ENCODE measurements at regions not wholly inside any gene's neighbourhood (a gene's known extent, or its start where the extent isn't known, plus 50 kb on each side); places are given as distances from the start of the nearest gene placed in this dataset.

DNA sequence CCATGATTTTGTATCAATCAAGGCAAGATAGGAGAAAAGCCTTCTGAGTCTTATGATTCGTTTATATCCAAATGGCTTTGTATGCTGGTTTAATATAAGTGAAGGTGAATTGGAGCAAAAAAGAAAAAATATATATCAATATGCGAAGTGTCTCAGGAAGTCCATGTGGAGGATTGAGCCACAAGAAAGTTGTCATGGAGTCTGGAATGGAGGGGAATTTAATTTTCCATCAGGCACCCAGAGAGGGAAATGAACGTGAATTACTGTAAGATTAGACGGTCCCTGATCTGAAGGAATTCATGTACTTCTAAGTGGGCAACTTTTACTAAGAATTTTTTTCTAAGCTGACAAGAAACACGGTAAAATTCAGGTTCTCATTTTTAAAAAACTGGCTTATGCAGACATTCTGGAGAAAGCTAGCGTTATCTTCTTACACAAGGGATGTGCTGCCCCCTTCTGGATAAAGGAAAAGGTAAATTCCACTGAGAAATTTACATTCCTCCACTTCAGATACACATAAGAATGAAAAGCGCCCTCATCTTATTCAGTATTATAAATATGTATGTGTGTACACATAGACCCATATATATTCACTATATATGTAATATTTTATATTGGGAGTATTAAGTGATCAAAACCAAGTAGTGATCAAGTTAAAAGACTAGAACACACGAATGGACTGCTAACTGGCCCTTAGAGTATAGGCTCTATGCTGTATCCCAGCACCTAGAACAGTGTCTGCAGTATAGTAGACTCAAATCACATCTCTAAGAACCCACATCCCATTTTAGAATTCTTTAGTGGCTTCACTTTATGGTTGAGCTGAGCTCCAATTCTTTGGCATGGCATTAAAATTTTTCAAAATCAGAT lies 289.0 kb upstream of the TFPI start:
- DNase-seq (ENCODE audit: low spot score in 2 of 2), result peak; percentile 31 to 76
- Histone ChIP-seq H3K9me3 (no peaks in the 10 kb centered on the region), H3K36me3 (replicated peaks) (no peaks in the 10 kb centered on the region), H3K4me3 (no peak overlapping the region), H3K4me1 (no peaks in the 10 kb centered on the region; the same call in 1 of the 2 replicates), H3K27me3 (ENCODE audit: low read depth) (no peaks in the 10 kb centered on the region)
- in situ Hi-C loops (cut with MboI; ENCODE audit: low sequenced_read_pairs), result loop anchor here (25.0 kb wide), 2 partner anchors 256 to 331 kb away; no protein-coding TSS in a partner anchor

DNA sequence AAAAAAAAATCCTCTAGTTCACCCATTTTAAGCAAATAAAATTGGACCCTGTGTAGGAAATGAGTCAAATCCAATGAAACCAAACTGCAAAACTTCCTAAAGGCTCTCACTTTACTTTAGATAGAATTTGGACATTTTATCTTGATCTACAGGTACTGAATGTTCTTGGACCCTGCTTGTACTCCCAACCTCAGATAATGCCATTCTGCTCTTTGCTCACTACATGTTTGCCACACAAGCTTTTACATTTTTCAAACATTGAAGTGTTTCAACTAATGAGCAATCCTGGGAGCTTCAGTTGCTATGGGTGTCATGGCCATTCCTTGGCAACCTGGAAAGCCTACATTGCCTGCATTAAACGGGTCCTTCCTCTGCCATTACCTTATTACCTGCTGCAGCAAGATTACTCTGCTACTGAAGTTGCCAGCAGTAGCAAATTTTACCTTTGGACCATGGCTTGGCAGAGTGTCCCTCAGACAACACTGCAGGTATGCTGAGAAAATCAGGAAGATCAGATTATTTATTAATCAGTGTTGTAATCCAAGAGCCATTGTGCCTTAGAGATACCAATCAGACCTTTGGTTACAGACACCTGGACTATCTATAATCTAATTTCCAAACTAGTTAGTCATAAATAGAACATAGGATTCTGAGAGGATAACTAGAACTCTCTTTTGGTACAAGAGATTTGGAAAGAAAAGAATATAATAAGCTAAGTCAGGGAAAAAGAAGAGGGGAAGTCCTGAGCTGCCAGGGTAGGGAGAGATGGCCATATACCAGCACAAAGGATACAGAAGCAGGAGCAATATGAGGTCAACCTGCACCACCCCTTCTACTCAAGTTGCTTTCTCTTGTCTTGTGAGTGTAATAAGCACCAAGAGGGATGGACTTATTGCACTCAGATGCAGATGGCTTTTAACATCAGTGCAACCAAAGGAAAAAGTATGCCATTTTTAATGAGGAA lies 293.3 kb upstream of the TFPI start:
- H3K9me3 ChIP-seq, result no peaks in the 10 kb centered on the region
- no peak overlapping the region for H3K4me3 ChIP-seq
- no peak for DNase-seq (ENCODE audit: low spot score in 2 of 2)
- H3K4me1 ChIP-seq, result no peaks in the 10 kb centered on the region
- H3K27me3 ChIP-seq (ENCODE audit: low read depth), result no peaks in the 10 kb centered on the region
- no peaks in the 10 kb centered on the region for H3K36me3 ChIP-seq (replicated peaks)
- in situ Hi-C loops (cut with MboI; ENCODE audit: low sequenced_read_pairs), result loop anchor here (25.0 kb wide), 2 partner anchors 260 to 335 kb away; no protein-coding TSS in a partner anchor

DNA sequence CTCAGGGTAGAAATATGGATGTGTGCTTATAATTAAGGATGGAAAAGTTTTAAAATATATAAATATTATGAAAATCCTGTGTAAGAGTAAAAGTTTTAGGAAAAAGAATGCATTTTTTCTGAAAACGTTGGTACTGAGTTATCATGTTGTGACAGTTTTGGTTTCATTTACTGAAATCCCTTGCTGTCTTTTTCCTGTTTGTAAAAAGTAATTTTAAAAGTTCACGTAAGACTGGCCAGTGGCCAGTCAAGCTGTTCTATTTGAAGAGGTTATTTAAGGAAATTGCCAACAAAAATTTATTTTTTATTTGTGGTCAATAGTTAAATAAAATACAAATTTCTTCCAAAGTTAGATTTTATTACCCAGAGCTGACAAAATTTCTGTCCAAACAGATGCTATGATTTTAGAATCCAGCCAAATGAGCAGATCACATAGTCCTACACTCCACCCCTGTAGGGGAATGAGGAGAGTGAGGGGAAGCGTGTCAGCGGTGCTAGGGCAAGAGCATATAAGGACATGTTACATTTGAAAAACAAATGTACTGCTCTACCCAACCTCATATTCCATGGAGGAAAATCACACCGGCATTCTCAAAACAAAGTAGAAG lies 297.8 kb upstream of the TFPI start:
- in situ Hi-C loops (cut with MboI; ENCODE audit: low sequenced_read_pairs), result no loop called here
- H3K4me3 ChIP-seq, result no peak overlapping the region
- DNase-seq (ENCODE audit: low spot score in 2 of 2), result no peak
- H3K27me3 ChIP-seq (ENCODE audit: low read depth), result no peaks in the 10 kb centered on the region
- H3K9me3 ChIP-seq, result no peaks in the 10 kb centered on the region
- H3K36me3 ChIP-seq (replicated peaks), result no peaks in the 10 kb centered on the region
- no peaks in the 10 kb centered on the region for H3K4me1 ChIP-seq

DNA sequence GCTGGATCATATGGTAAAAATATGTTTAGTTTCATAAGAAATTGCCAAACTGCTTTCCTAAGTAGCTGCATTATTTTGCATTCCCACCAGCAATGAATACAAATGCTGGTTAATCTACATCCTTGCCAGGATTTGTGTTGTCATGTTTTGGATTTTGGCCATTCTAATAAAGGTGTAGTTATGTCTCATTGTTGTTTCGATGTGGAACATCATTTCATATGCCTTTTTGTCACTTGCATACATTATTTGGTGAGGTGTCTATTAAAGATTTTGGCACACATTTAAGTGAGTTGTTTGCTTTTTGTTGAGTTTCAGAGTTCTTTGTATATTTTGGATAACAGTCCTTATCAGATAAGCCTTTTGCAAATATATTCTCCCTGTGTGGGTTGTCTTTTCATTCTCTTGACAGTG lies 299.2 kb upstream of the TFPI start:
- no peaks in the 10 kb centered on the region for H3K36me3 ChIP-seq (replicated peaks)
- no peaks in the 10 kb centered on the region for H3K4me1 ChIP-seq
- H3K9me3 ChIP-seq, result no peaks in the 10 kb centered on the region
- H3K27me3 ChIP-seq (ENCODE audit: low read depth), result no peaks in the 10 kb centered on the region
- in situ Hi-C loops (cut with MboI; ENCODE audit: low sequenced_read_pairs), result no loop called here
- H3K4me3 ChIP-seq, result no peak overlapping the region
- no peak for DNase-seq (ENCODE audit: low spot score in 2 of 2)

DNA sequence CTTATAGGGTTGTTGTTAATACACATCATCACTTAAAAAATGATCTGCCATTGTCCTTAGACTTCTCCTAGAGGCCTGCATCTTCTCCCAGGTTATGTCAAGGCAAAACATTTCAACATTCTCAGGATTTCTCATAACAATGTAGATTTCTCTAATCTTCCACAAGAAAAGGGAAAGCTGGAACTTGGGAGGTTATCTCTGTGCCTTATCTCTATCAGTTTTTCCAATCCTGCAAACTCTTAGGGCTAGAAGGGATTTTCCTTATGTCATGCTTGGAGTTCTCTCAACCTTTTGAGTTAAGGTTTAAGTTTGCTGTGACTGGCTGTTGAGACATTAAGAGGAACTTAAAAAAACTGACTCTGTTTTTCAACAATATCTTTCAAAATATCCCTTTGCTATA lies 300.6 kb upstream of the TFPI start:
- in situ Hi-C loops (cut with MboI; ENCODE audit: low sequenced_read_pairs), result no loop called here
- H3K4me1 ChIP-seq, result no peaks in the 10 kb centered on the region
- H3K27me3 ChIP-seq (ENCODE audit: low read depth), result no peaks in the 10 kb centered on the region
- H3K9me3 ChIP-seq, result no peaks in the 10 kb centered on the region
- no peak overlapping the region for H3K4me3 ChIP-seq
- no peak for DNase-seq (ENCODE audit: low spot score in 2 of 2)
- no peaks in the 10 kb centered on the region for H3K36me3 ChIP-seq (replicated peaks)

DNA sequence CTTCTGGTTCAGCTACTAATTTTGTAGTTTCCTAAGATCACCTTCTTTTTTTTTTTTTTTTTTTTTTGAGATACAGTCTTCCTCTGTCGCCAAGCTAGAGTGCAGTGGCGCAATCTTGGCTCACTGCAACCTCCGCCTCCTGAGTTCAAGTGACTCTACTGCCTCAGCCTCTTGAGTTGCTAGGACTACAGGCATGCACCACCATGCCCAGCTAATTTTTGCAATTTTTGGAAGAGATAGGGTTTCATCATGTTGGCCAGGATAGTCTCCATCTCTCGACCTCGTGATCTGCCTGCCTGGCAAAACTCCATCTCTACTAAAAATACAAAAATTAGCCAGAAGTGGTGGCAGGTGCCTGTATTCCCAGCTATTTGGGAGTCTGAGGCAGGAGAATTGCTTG lies 301.5 kb upstream of the TFPI start:
- no peaks in the 10 kb centered on the region for H3K4me1 ChIP-seq
- H3K9me3 ChIP-seq, result no peaks in the 10 kb centered on the region
- H3K36me3 ChIP-seq (replicated peaks), result no peaks in the 10 kb centered on the region
- H3K4me3 ChIP-seq, result no peak overlapping the region
- in situ Hi-C loops (cut with MboI; ENCODE audit: low sequenced_read_pairs), result no loop called here
- no peak for DNase-seq (ENCODE audit: low spot score in 2 of 2)
- no peaks in the 10 kb centered on the region for H3K27me3 ChIP-seq (ENCODE audit: low read depth)

DNA sequence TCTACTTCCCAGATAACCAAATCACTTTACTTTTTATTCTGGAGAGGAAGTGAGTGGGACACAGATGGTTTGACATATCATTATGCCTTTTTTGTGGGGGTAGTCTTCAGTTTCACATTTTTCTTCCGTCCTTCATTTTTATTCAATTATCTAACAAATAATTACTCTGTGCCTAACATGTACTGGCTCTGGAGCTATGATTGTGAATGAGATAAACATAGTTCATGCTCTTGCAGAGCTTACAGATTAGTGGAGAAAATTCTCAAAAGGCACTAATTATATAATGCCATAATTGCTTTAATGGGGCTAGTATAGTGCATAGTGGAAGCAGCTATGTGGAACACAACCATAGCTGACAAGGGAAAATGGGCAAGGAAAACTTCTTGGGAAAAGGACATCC lies 303.6 kb upstream of the TFPI start:
- in situ Hi-C loops (cut with MboI; ENCODE audit: low sequenced_read_pairs), result no loop called here
- Histone ChIP-seq H3K9me3 (no peaks in the 10 kb centered on the region), H3K4me1 (no peaks in the 10 kb centered on the region), H3K4me3 (no peak overlapping the region), H3K36me3 (replicated peaks) (no peaks in the 10 kb centered on the region), H3K27me3 (ENCODE audit: low read depth) (no peaks in the 10 kb centered on the region)
- DNase-seq (ENCODE audit: low spot score in 2 of 2), result no peak

DNA sequence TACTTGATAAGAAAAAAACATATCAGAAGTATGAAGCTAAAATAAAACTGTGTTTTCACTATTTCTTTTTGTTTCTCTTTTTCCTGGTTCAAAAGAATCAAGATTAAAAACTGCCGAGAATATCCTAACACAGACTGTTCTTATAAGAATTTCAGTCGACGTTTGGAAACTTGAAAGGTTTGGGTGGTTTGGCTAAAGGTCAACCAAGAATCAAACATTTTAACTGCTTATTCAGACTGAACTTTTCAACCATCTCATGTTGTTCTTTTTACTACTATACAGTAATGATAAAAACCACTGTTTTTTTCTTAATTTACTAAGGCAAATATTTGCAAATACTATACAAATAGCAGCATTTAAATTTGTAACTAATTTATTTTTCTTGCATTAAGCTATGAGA lies 308.5 kb upstream of the TFPI start:
- Histone ChIP-seq H3K27me3 (ENCODE audit: low read depth) (no peaks in the 10 kb centered on the region), H3K36me3 (replicated peaks) (no peaks in the 10 kb centered on the region), H3K4me3 (no peak overlapping the region), H3K4me1 (no peaks in the 10 kb centered on the region), H3K9me3 (no peaks in the 10 kb centered on the region)
- DNase-seq (ENCODE audit: low spot score in 2 of 2), result no peak
- in situ Hi-C loops (cut with MboI; ENCODE audit: low sequenced_read_pairs), result no loop called here

DNA sequence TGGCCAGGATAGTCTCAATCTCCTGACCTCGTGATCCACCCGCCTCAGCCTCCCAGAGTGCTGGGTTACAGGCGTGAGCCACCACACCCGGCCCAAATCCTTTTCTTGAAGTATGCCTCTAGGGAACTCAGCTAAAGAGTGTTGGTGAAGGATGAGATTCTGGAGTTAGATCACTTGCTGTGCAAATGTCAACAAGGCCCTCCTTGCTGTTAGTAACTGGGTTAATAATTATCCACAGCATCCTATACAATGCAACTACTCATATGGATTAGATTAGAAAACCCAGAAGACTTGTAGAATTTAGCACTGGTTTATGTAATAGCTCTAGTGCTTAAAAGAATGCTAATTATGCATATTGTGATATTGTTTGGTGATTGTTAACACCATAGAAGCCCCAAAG lies 310.8 kb upstream of the TFPI start:
- in situ Hi-C loops (cut with MboI; ENCODE audit: low sequenced_read_pairs), result no loop called here
- no peak for DNase-seq (ENCODE audit: low spot score in 2 of 2)
- Histone ChIP-seq H3K27me3 (ENCODE audit: low read depth) (no peaks in the 10 kb centered on the region), H3K4me3 (no peak overlapping the region), H3K36me3 (replicated peaks) (no peaks in the 10 kb centered on the region), H3K9me3 (no peaks in the 10 kb centered on the region), H3K4me1 (no peaks in the 10 kb centered on the region)

DNA sequence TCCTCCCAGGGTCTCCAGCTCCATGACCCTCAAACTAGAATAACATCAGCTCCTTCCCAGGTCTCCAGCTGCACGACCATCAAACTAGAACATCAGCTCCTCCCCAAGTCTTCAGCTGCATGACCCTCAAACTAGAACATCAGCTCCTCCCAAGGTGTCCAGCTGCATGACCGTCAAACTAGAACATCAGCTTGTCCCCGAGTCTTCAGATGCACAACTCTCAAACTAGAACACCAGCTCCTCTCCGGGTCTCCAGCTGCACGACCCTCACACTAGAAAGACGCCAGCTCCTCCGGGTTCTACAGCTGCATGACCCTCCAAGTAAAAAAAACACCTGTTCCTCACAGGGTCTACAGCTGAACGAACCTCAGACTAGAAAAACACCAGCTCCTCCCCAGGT lies 312.9 kb upstream of the TFPI start:
- no peaks in the 10 kb centered on the region for H3K27me3 ChIP-seq (ENCODE audit: low read depth)
- no peaks in the 10 kb centered on the region for H3K9me3 ChIP-seq
- in situ Hi-C loops (cut with MboI; ENCODE audit: low sequenced_read_pairs), result no loop called here

DNA sequence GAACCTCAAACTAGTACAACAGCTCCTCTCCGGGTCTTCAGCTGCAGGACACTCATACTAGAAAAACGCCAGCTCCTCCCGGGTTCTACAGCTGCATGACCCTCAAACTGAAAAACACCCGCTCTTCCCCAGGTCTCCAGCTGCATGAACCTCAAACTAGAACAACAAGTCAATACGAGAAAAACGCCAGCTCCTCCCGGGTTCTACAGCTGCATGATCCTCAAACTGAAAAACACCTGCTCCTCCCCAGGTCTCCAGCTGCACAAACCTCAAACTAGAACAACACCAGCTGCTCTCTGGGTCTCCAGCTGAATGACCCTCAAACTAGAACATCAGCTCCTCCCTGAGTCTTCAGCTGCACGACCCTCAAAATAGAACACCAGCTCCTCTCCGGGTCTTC lies 315.0 kb upstream of the TFPI start:
- in situ Hi-C loops (cut with MboI; ENCODE audit: low sequenced_read_pairs), result no loop called here

More for the DNA sequence above, 312.9 kb upstream of the TFPI start:
- no peaks in the 10 kb centered on the region for H3K4me1 ChIP-seq
- H3K4me3 ChIP-seq, result no peak overlapping the region
- no peak for DNase-seq (ENCODE audit: low spot score in 2 of 2)
- H3K36me3 ChIP-seq (replicated peaks), result no peaks in the 10 kb centered on the region

DNA sequence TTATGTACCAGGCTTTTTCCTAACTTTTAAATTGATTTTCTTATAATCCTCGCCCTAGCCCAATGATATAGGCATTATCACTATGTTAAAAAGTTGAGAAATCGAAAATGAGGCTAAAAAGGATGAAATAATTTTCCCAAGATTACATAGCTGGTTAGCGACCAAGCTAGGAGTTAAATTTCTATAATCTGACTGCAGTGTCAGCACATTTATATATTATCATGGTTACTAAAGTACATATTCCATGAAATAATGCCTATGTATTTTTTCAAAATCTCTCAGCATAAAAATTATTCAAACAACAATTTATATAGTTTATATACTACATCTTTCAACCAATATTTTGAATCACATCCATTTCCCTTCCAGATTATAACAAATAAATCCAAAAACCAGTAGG lies 317.3 kb upstream of the TFPI start:
- Histone ChIP-seq H3K9me3 (no peaks in the 10 kb centered on the region), H3K27me3 (ENCODE audit: low read depth) (no peaks in the 10 kb centered on the region), H3K4me3 (no peak overlapping the region), H3K36me3 (replicated peaks) (no peaks in the 10 kb centered on the region), H3K4me1 (no peaks in the 10 kb centered on the region)
- in situ Hi-C loops (cut with MboI; ENCODE audit: low sequenced_read_pairs), result no loop called here
- no peak for DNase-seq (ENCODE audit: low spot score in 2 of 2)

More for the DNA sequence above, 315.0 kb upstream of the TFPI start:
- Histone ChIP-seq H3K36me3 (replicated peaks) (no peaks in the 10 kb centered on the region), H3K4me1 (no peaks in the 10 kb centered on the region), H3K4me3 (no peak overlapping the region), H3K9me3 (no peaks in the 10 kb centered on the region), H3K27me3 (ENCODE audit: low read depth) (no peaks in the 10 kb centered on the region)
- no peak for DNase-seq (ENCODE audit: low spot score in 2 of 2)

DNA sequence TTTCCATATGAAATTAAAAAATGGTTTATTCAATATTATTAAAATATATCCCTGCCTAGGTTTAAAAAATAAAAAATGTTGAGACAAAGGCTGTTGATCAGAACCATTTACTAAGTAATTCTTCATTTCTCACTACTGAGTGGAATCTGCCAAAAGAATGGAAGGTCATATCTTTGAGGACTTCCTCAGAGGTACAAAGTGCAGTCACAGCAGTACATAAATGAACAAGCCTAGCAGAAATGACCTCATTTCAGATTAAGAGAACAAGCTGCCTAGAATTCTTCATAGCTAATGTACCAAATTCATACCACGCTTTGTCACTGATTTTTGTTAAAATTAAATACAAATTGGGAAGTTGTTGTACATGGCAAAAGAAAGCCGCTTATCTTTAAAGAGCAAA lies 318.9 kb upstream of the TFPI start:
- Histone ChIP-seq H3K4me3 (no peak overlapping the region), H3K36me3 (replicated peaks) (no peaks in the 10 kb centered on the region), H3K27me3 (ENCODE audit: low read depth) (no peaks in the 10 kb centered on the region), H3K4me1 (no peaks in the 10 kb centered on the region), H3K9me3 (no peaks in the 10 kb centered on the region)
- no peak for DNase-seq (ENCODE audit: low spot score in 2 of 2)
- in situ Hi-C loops (cut with MboI; ENCODE audit: low sequenced_read_pairs), result no loop called here
